ENCODE measurements at regions not wholly inside any gene's neighbourhood (a gene's known extent, or its start where the extent isn't known, plus 50 kb on each side); places are given as distances from the start of the nearest gene placed in this dataset.

GRCh38 chr7:12985228-12985627, 297.8 kb downstream of the ARL4A start:
- TF ChIP-seq, protein P1, sequence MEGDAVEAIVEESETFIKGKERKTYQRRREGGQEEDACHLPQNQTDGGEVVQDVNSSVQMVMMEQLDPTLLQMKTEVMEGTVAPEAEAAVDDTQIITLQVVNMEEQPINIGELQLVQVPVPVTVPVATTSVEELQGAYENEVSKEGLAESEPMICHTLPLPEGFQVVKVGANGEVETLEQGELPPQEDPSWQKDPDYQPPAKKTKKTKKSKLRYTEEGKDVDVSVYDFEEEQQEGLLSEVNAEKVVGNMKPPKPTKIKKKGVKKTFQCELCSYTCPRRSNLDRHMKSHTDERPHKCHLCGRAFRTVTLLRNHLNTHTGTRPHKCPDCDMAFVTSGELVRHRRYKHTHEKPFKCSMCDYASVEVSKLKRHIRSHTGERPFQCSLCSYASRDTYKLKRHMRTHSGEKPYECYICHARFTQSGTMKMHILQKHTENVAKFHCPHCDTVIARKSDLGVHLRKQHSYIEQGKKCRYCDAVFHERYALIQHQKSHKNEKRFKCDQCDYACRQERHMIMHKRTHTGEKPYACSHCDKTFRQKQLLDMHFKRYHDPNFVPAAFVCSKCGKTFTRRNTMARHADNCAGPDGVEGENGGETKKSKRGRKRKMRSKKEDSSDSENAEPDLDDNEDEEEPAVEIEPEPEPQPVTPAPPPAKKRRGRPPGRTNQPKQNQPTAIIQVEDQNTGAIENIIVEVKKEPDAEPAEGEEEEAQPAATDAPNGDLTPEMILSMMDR (IDR thresholded peaks at IDR 0.05): no peak
- TF ChIP-seq EP300 (IDR thresholded peaks at IDR 0.05) (no peak), POLR2A (IDR thresholded peaks at IDR 0.05) (no peak), POLR2AphosphoS5 (IDR thresholded peaks at IDR 0.05) (no peak)

Measured in suprapubic skin (tissue), 4 donors.